Vagina (tissue), 2 donors: ENCODE measurements at regions not wholly inside any gene's neighbourhood (a gene's known extent, or its start where the extent isn't known, plus 50 kb on each side); places are given as distances from the start of the nearest gene placed in this dataset.

Source experiments
- DNase-seq, 2 donors: peaks; one replicate each; pipeline ENCODE4 v3.0.0-alpha.2; 2017; ENCODE audit errors: extremely low spot score in 2 of 2
- H3K27ac ChIP-seq: fragments of 200-600 bp; sonication (generic); one replicate; pipeline ENCODE4 v1.5.1; 2019
- H3K27me3 ChIP-seq: fragments of 200-600 bp; sonication (generic); one replicate; pipeline ENCODE4 v1.5.1; 2019
- H3K36me3 ChIP-seq, 2 donors: fragments of 200-600 bp; sonication (generic); one replicate each; pipeline ENCODE4 v1.5.1; 2017 to 2019
- H3K4me1 ChIP-seq: fragments of 200-600 bp; sonication (generic); one replicate; pipeline ENCODE4 v1.5.1; 2019
- H3K4me3 ChIP-seq, 2 donors: fragments of 200-600 bp; sonication (generic); 1 replicate in 1 of 2; 2 replicates in 1 of 2; pipeline ENCODE4 v1.5.1; 2016 to 2019
- H3K9me3 ChIP-seq: fragments of 200-600 bp; sonication (generic); one replicate; pipeline ENCODE4 v1.5.1; 2019
- POLR2A ChIP-seq, 2 donors: fragments of 450-650 bp; IDR thresholded peaks; one replicate each; pipeline ENCODE4 v1.6.1; 2017; ENCODE audit warnings: antibody characterized with exemption in 2 of 2, mild to moderate bottlenecking in 2 of 2, moderate library complexity in 2 of 2
- POLR2AphosphoS5 ChIP-seq, 2 donors: sonication (generic); formaldehyde crosslinking; IDR thresholded peaks; one replicate each; pipeline ENCODE4 v1.9.0; 2017; ENCODE audit warnings: antibody characterized with exemption in 2 of 2, mild to moderate bottlenecking in 2 of 2, low read depth in 1 of 2; ENCODE audit not compliant: insufficient read depth in 1 of 2
- intact Hi-C: fragments of 100-400 bp; cut with DNase I; formaldehyde crosslinking; loops from one replicate; pipeline ENCODE4 v1.15.1; 2023
- TF ChIP-seq, protein P1 (sequence below), 3 experiments: fragments of 450-650 bp in 2 of 3; fragments of 200-600 bp in 1 of 3; sonication (generic) in 1 of 3; IDR thresholded peaks; one replicate each; pipeline ENCODE4 v1.5.1; 2017 to 2019; ENCODE audit warnings: antibody characterized with exemption in 3 of 3, mild to moderate bottlenecking in 2 of 3, moderate library complexity in 2 of 3

DNA sequence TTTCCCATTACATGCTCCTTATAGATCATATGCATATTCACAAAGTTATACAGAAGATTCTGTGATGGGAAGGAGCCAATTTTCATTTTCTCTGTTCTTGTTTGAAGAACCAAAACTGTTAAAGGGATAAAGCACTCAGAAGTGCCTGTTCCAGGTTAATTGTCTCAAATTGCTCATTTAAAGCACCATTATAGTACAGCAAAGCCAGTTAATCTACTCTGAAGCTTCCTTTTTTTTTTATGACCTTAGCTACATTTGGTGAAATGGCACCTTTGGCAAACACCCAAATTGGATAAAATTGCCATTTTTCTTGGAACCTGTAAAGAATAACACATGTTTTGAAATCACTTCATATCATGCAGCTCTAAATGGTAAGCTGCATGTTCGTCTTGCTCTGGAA lies 1092.3 kb downstream of the BCL11A start:
- Histone ChIP-seq H3K4me1 (no peaks in the 10 kb centered on the region), H3K27ac (no peak overlapping the region), H3K9me3 (no peaks in the 10 kb centered on the region), H3K4me3 (no peak overlapping the region), H3K36me3 (no peaks in the 10 kb centered on the region), H3K27me3 (no peaks in the 10 kb centered on the region)
- DNase-seq: no peak
- intact Hi-C loops: no loop called here
- TF ChIP-seq POLR2A (IDR thresholded peaks at IDR 0.05) (no peak), POLR2AphosphoS5 (IDR thresholded peaks at IDR 0.05; ENCODE audit: insufficient read depth in 1 of 2, low read depth in 1 of 2) (no peak)
- TF ChIP-seq, protein P1, sequence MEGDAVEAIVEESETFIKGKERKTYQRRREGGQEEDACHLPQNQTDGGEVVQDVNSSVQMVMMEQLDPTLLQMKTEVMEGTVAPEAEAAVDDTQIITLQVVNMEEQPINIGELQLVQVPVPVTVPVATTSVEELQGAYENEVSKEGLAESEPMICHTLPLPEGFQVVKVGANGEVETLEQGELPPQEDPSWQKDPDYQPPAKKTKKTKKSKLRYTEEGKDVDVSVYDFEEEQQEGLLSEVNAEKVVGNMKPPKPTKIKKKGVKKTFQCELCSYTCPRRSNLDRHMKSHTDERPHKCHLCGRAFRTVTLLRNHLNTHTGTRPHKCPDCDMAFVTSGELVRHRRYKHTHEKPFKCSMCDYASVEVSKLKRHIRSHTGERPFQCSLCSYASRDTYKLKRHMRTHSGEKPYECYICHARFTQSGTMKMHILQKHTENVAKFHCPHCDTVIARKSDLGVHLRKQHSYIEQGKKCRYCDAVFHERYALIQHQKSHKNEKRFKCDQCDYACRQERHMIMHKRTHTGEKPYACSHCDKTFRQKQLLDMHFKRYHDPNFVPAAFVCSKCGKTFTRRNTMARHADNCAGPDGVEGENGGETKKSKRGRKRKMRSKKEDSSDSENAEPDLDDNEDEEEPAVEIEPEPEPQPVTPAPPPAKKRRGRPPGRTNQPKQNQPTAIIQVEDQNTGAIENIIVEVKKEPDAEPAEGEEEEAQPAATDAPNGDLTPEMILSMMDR (IDR thresholded peaks at IDR 0.05): no peak

DNA sequence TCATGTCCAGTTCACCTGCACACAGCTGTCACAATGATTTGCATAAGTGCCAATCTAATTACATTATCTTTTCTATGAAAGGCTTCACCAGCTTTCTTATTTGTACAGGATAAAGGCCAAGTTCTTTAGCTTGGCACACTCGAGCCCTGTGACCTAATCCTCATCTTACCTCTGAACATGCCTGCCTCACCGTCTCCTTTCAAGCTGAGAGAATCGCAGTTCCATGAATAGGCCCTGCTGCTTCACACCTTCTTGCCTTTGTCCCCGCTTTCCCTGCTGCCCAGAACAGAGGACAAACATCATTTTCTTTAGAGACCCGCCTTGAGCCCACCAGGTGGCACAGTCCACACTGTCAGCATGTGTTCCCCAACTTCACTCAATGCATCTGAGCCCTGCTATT lies 1094.7 kb downstream of the BCL11A start:
- intact Hi-C loops: no loop called here
- no peak overlapping the region for H3K4me3 ChIP-seq
- H3K4me1 ChIP-seq: no peaks in the 10 kb centered on the region
- no peak overlapping the region for H3K27ac ChIP-seq
- no peaks in the 10 kb centered on the region for H3K27me3 ChIP-seq
- no peaks in the 10 kb centered on the region for H3K9me3 ChIP-seq
- TF ChIP-seq, protein P1 (IDR thresholded peaks at IDR 0.05): no peak
- TF ChIP-seq POLR2AphosphoS5 (IDR thresholded peaks at IDR 0.05; ENCODE audit: insufficient read depth in 1 of 2, low read depth in 1 of 2) (no peak), POLR2A (IDR thresholded peaks at IDR 0.05) (no peak)
- H3K36me3 ChIP-seq: no peaks in the 10 kb centered on the region
- DNase-seq: no peak

DNA sequence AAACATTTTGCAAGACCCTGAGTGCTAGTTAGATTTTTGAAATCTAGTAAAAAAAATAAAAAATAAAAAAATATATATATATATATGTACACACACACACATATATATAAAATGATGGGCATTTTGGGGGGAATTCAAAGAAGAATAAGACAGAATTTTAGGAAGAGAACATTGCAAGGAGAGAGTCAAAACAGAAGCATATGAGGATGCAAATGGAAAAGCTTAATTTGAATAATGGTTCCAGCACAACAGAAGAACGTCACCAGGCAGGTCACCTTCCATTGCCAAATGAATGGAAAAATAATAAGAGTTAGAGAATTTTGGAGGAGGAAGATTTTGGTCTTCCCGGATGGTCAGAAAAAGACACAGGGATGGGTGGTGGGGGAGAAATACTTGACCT lies 1097.2 kb downstream of the BCL11A start:
- Histone ChIP-seq H3K9me3 (no peaks in the 10 kb centered on the region), H3K27me3 (no peaks in the 10 kb centered on the region), H3K4me3 (no peak overlapping the region), H3K4me1 (no peaks in the 10 kb centered on the region), H3K36me3 (no peaks in the 10 kb centered on the region), H3K27ac (no peak overlapping the region)
- TF ChIP-seq POLR2A (IDR thresholded peaks at IDR 0.05) (no peak), POLR2AphosphoS5 (IDR thresholded peaks at IDR 0.05; ENCODE audit: insufficient read depth in 1 of 2, low read depth in 1 of 2) (no peak)
- TF ChIP-seq, protein P1 (IDR thresholded peaks at IDR 0.05): no peak
- intact Hi-C loops: no loop called here
- DNase-seq: no peak

DNA sequence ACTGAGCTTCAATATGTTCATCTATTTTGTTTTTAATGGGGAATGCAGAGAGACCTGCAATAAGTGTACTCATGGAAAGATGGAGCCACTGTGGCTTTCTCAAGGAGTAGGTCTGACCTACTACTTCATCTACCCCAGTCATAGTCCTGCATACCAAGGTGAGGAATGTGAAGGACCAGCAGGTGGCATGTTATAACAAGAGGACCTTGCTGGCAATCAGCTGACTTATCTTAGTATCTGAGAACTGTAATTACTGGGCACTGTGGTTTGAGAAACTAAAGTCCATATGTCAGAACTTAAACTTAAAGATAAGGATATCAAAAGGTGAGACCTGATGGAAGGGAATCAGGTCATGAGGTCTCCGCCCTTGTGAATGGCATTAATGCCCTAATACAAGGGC lies 1104.2 kb downstream of the BCL11A start:
- H3K4me1 ChIP-seq: no peaks in the 10 kb centered on the region
- TF ChIP-seq POLR2A (IDR thresholded peaks at IDR 0.05) (no peak), POLR2AphosphoS5 (IDR thresholded peaks at IDR 0.05; ENCODE audit: insufficient read depth in 1 of 2, low read depth in 1 of 2) (no peak)
- TF ChIP-seq, protein P1 (IDR thresholded peaks at IDR 0.05): no peak
- DNase-seq: no peak
- intact Hi-C loops: no loop called here
- H3K4me3 ChIP-seq: no peak overlapping the region
- H3K27ac ChIP-seq: no peak overlapping the region
- no peaks in the 10 kb centered on the region for H3K27me3 ChIP-seq
- no peaks in the 10 kb centered on the region for H3K36me3 ChIP-seq
- H3K9me3 ChIP-seq: no peaks in the 10 kb centered on the region

DNA sequence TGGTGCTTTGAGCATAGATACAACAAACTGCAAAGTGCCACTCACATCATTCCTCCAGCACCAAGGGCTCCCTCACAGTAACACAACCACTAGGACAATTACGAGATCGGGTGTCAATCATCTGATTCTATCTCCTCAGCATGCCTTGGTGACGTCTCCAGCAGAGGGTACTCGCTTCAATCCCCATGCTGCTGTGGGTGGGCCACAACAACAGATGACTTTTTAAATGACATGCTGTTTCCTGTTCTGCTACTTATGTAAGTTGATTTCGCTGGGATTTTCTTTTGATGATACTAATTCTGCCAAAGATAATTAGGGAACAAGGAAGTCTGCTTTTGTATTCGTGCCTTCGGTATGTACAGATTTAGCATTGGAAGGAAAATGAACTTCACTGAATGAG lies 1113.0 kb downstream of the BCL11A start:
- no peak for TF ChIP-seq POLR2A (IDR thresholded peaks at IDR 0.05)
- TF ChIP-seq, protein P1 (IDR thresholded peaks at IDR 0.05): no peak
- no peak for TF ChIP-seq POLR2AphosphoS5 (IDR thresholded peaks at IDR 0.05; ENCODE audit: insufficient read depth in 1 of 2, low read depth in 1 of 2)

More for the DNA sequence above, 1113.0 kb downstream of the BCL11A start:
- H3K27me3 ChIP-seq: no peaks in the 10 kb centered on the region
- no peaks in the 10 kb centered on the region for H3K36me3 ChIP-seq
- H3K4me1 ChIP-seq: no peaks in the 10 kb centered on the region
- intact Hi-C loops: no loop called here
- no peak overlapping the region for H3K27ac ChIP-seq
- no peak overlapping the region for H3K4me3 ChIP-seq
- DNase-seq: no peak
- H3K9me3 ChIP-seq: no peaks in the 10 kb centered on the region
